H7 (cell line): ENCODE measurements at regions not wholly inside any gene's neighbourhood (a gene's known extent, or its start where the extent isn't known, plus 50 kb on each side); places are given as distances from the start of the nearest gene placed in this dataset.
A peak's percentile ranks its signal among the peaks of the same experiment; 100 is the strongest.

Experiments used
- DNase-seq: peaks from one replicate; pipeline ENCODE4 v3.0.0; 2012
- H3K27me3 ChIP-seq: 2 replicates; pipeline ENCODE4 v1.6.0; 2011; ENCODE audit warnings: mild to moderate bottlenecking, low read length; ENCODE audit not compliant: control insufficient read depth, insufficient read depth
- H3K36me3 ChIP-seq: replicated peaks from 2 replicates; pipeline ENCODE4 v1.5.1; 2011; ENCODE audit warnings: low read length; ENCODE audit not compliant: control insufficient read depth, insufficient read depth
- H3K4me3 ChIP-seq: 2 replicates; pipeline ENCODE4 v1.5.1; 2011; ENCODE audit warnings: low read depth, mild to moderate bottlenecking, control low read depth, low read length, moderate library complexity; ENCODE audit not compliant: insufficient read depth

DNA sequence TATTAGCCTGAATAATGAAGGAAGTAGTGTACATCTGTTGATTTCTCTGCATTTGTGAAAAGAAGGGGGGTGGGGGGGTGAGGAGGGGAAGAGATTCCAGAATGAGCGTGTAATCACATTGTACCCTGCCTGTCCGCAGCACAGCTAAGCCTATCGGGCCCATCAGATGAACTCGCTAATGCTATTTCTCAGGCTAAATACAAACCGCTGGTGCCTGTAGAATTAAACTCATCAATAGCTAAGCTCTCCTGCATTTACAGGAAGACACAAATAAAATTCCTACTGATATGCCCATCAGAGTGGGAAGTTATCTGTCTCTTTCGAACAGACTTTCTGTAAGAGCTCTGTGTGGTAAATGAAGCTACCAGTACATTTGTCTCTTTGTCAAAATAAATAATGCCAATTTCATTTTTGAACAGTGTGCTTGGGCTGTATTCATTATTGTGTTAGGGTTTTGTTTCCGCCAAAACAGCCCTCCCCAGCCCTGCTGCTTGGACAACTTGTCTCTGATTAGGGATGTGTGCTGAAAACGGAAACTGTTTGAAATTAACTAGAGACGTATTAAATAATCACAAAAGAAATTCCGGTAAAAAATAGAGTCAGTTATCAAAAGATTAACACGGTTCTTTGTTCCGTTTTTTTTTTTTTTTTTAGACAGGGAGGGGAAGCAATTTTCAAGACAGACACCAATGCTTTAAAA lies 305.4 kb downstream of the TTLL7 start:
- no peaks in the 10 kb centered on the region for H3K27me3 ChIP-seq
- DNase-seq: peak; percentile 3
- no peaks in the 10 kb centered on the region for H3K36me3 ChIP-seq
- H3K4me3 ChIP-seq: no peak overlapping the region

DNA sequence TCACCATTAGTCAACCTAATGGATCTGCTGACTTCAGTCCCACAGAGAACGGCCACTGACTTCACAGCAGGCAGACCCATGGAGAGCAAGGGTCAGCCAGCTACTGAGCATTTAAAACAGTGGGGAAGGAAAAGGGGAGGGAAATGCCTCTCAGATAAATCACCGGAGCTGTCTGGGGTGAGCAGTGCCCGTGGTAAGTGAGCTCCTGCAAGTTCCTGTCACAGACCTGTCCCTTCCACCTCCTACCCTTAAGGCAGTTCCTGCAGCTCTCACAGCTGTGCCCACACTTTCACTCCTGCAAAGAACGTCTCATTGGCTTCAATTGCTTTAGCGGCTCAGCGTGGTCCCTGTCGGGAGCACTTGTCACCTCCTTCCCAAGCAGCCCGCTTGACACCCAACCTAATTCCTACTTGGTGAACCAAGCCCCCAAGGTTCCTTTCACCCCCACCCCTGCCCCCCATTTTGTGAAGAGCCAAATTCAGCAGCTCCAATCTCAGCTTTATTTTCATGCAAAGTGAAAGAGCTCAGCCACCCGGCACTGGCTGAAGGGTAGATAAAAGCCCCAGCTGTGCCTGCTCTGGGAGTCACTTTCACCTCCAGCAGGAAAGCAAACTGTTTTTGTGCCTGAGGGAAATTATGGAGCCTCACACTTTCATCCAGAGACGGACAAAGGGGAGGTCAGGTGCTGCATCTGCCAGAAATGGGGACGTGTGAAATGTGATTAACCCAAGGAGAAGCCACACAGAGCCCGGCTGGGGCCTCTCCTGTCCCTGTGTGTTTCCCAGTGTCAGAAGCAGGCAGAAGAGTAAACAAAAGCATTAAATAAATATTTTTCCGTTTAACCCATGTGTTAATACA lies 306.2 kb downstream of the TTLL7 start:
- Histone ChIP-seq H3K36me3 (no peaks in the 10 kb centered on the region), H3K27me3 (no peaks in the 10 kb centered on the region)
- DNase-seq: peak; percentile 12

DNA sequence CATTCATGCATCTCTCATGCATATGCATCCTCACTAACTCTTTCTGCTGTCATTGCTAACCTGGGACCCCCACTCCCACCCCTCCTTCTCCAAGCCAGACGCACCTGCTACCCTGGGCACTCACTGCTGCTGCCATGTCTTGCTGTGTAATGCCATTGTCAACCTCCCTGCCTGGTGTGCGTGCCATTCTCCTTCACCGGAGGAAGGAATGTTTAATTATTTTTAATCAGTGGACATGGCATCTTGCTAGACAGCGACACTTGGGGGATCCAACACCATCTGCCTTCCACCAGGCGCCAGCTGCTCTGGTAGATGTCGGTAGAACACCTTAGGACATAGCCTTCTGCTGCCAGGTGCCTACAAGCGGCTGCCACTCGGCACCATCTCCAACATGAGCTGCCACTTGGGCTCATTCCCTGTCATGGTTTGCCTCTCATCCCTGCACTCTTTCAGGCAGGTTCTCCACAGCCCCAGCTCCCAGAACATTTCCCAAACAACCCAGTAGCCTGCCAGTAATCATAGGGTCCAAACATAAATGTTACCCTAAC lies 306.9 kb downstream of the TTLL7 start:
- no peaks in the 10 kb centered on the region for H3K27me3 ChIP-seq
- no peak for DNase-seq
- H3K36me3 ChIP-seq: no peaks in the 10 kb centered on the region
- no peak overlapping the region for H3K4me3 ChIP-seq

More for the DNA sequence above, 306.2 kb downstream of the TTLL7 start:
- H3K4me3 ChIP-seq: 0 out of 2 replicates have a peak overlapping the region, but pooled peaks have one; percentile 10

DNA sequence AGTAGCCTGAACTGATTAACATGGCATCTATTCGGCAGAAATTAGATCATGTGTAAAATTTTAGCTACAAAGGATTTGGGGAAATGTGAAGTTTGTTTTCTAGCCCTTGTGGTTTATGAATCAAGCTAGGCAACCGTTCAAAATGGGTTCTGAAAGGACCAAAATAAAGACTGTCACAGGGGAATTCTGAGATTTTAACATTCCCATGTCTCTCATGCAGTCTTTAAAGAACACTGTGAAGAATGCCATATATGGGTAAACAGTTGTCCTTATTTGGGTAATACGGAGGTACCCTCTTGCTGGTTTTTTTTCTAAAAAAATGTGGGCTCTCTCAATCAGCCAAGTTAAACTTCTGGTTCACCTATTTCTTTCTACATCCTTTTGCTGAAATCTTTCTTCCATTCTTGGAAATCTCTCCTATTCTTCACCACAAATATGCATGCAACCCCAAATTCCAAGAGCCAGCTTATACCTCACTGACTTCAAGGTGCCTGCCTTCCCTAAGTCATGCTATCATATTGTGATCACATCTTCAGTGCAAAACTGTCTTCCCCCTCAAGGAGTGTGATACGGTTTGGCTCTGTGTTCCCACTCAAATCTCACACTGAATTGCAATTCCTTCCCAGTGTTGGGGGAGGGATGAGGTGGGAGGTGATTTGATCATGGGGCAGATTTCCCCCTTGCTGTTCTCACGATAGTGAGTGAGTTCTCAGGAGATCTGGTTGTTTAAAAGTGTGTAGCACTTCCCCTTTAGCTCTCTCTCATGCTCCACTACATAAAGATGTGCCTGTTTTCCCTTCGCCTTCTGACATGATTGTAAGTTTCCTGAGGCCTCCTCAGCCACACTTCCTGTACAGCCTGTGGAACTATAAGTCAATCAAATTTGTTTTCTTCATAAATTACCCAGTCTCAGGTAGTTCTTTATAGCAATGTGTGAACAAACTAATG lies 308.7 kb downstream of the TTLL7 start:
- DNase-seq: no peak
- Histone ChIP-seq H3K27me3 (no peaks in the 10 kb centered on the region), H3K36me3 (no peaks in the 10 kb centered on the region), H3K4me3 (no peak overlapping the region)

DNA sequence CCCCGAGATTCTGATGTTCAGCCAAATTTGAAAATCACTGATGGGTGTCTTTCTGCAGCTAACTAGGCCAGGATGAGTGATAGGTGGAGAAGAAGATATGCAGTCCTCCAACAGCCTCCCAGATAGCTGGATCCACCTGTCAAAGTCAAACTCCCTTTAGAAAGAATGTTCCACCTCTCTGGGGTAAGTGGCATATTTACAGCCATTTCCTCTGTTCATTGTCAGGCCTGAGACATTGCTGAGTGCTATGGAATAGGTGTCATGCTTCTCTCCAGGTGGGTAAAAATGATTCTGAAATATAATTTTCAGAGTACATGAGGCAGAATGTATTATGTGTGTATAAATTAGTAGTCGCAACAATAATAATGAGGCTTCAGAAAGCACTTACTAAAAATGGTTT lies 316.8 kb downstream of the TTLL7 start:
- no peak overlapping the region for H3K4me3 ChIP-seq
- H3K27me3 ChIP-seq: no peaks in the 10 kb centered on the region
- no peaks in the 10 kb centered on the region for H3K36me3 ChIP-seq
- no peak for DNase-seq

DNA sequence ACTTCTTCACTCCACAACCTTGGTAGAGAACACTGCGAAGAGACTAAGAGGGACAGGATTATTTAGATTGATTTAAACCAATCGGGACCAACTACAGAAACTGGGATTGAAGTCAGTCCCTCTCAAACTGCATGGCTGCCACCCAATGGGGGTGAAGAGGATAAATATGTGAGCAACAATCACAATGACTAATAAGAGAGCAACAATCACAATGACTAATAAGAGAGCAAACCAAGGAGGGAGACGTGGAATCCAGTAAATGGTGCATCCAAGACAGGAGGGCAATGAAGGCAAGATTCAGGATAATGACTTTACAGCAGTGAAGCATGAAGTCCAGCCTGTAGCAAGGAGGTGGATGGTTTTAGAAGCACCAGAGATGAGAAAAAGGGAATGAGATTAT lies 322.8 kb downstream of the TTLL7 start:
- no peaks in the 10 kb centered on the region for H3K27me3 ChIP-seq
- DNase-seq: no peak
- H3K36me3 ChIP-seq: no peaks in the 10 kb centered on the region
- no peak overlapping the region for H3K4me3 ChIP-seq

DNA sequence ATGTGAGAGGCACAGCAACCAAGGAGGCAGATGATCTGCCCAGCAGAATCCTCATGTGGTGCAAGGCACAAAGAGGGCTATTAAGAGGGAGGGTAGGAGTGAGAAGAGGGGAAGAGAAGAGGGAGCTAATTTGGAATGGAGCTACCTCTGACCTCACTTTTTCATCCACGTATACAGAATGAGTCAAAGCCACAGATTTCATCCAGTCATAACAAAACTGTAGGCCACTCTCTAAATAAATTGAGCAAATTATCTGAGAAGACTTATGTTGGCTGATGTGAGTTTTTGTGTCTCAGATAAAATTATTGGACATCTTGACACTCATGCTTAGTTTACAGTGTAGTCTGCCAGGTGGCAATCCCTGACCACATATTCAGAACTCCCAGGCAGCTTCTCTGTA lies 325.6 kb downstream of the TTLL7 start:
- Histone ChIP-seq H3K27me3 (no peaks in the 10 kb centered on the region), H3K36me3 (no peaks in the 10 kb centered on the region), H3K4me3 (no peak overlapping the region)
- DNase-seq: no peak

DNA sequence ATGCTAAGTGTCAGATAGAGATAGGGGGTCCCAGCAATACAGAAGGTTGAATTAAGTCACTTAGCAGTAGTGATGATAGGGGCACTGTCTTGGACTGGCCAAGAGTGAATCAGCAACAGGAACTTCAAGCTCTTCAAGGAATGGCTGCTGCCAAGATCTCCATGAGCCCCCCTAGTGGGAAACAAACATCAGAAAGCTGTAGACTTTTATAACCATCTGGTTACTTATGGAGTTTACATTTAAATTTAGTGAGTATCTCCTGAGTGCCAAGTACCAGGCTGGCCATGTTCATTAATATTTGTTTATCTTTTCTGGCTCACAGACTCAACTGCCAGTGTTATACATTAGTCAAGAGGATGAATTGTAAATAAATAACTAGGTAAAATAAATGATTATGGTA lies 327.3 kb downstream of the TTLL7 start:
- DNase-seq: no peak
- no peaks in the 10 kb centered on the region for H3K36me3 ChIP-seq
- no peak overlapping the region for H3K4me3 ChIP-seq
- H3K27me3 ChIP-seq: no peaks in the 10 kb centered on the region

DNA sequence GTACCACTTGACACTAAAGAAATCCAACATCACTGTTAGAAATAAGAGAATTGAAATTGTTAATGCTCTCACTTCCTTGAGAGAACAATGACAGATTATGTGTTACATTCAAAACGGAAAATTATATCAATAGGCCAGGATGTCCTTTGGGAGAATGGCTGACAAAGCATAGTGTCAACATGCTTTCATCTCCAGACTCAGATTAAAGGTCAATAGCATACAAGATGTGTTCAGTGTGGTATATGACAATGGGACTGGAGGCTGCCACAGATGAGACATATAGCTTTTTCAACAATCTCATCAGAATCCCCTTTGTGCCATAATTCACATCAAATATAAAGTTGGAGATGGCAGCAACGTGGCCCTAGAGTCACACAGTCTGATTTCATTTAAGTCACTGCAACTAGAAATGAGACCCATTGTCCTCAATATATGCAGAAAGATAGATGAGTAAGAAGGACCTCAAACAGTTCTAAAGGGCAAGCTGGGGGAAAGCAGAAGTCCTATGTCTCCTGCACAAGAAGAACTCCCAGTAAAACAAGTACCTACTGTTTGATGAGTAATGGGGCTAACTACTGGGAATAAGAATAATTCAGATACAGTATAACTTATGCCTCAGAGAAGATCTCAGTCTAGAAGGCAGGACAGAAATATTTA lies 327.9 kb downstream of the TTLL7 start:
- Histone ChIP-seq H3K36me3 (no peaks in the 10 kb centered on the region), H3K4me3 (no peak overlapping the region), H3K27me3 (no peaks in the 10 kb centered on the region)
- DNase-seq: no peak

DNA sequence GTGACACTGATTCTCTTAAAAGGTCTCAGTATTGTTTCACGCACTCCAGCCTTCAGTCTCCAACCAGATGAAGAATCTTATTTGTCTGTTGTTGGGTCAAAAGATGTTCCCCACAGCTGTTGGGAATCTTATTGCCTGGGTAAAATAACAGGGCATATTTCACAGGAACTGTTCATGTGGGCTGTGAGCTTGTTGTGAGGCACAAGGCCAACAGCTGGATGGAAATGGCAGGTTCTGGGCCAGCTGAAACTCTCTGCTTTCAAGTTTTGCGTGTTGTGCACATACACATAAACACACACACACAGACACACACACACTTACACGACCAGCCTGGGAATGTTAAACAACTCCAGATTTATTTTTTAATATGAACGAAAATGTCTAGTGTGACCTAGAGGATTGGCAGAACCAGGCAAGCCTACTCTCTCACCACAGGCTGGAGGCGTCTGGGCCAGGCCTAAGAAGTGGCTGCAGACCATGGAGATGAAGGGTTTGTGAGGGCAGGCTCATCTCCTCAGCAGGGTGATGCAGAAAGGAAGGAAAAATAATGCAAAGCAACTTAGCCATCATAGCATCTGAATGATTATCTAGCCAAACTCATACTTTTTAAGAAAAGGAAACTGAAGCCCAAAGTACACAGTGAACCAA lies 357.0 kb downstream of the TTLL7 start:
- no peak for DNase-seq
- no peaks in the 10 kb centered on the region for H3K27me3 ChIP-seq
- no peak overlapping the region for H3K4me3 ChIP-seq
- no peaks in the 10 kb centered on the region for H3K36me3 ChIP-seq

DNA sequence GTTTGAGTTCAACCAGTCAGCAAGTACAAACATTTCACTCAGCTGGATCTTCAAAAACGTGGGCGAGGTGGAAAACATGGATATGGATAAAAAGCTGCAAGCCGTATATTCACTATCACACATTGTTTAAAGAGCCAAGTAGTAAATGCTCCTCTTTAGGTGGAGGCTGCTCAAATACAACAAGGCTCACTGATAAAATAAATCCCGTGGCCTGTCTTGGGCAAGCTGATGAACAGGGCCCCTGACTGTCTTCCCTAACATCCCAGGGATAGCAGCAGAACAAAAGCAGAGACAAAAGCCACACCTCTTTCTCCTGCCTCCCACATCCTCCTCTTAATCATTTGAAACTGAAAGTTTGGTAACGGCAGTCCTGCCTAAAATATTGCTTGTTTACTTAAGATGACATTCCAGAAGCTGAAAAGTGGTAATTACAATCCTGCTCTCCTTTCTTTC lies 357.7 kb downstream of the TTLL7 start:
- peak; percentile 34 for DNase-seq
- H3K36me3 ChIP-seq: no peaks in the 10 kb centered on the region
- no peak overlapping the region for H3K4me3 ChIP-seq
- no peaks in the 10 kb centered on the region for H3K27me3 ChIP-seq

DNA sequence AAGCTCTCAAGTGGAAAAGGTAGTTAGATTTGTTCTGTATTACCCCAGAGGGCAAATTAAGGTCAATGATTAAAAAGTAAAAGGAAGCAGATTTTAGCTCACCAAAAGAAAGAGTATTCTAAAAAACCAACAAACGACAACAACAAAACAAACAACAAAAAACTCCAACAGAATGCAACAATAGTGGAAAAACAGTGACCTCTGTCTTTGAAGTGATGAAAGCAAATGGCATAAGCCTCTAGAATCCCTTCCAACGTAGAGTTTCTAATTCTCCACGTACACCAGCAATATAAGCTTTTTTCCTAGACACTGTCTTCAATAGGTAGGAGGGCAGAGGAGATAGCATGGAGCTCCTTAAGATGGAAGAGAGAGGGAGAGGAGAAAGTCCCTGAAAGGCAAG lies 359.1 kb downstream of the TTLL7 start:
- no peak overlapping the region for H3K4me3 ChIP-seq
- H3K36me3 ChIP-seq: no peaks in the 10 kb centered on the region
- DNase-seq: no peak
- H3K27me3 ChIP-seq: no peaks in the 10 kb centered on the region

DNA sequence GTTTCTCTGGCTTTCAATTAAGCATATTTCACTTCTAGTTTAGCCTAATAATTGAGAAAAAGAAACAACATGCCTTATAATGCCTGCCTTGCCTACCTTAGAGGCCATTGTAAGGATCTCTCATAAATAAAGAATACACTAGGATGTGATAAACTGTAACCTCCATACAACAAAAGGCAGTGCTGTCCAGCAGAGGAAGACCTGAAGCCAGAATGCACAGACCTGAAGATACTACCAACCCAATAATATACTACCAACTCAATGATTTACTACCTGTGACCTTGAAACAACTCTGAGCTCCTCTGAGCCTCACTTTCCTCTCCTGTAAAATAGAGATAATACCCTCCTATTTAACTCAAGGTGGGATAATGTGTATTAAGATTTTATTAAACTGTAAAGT lies 361.3 kb downstream of the TTLL7 start:
- Histone ChIP-seq H3K4me3 (no peak overlapping the region), H3K36me3 (no peaks in the 10 kb centered on the region), H3K27me3 (no peaks in the 10 kb centered on the region)
- no peak for DNase-seq
